Ovary (tissue), 3 donors: ENCODE measurements at regions not wholly inside any gene's neighbourhood (a gene's known extent, or its start where the extent isn't known, plus 50 kb on each side); places are given as distances from the start of the nearest gene placed in this dataset.

Source experiments
- EP300 ChIP-seq: sonication (generic); formaldehyde crosslinking; IDR thresholded peaks from one replicate; pipeline ENCODE4 v1.6.1; 2017; ENCODE audit warnings: antibody characterized with exemption
- POLR2A ChIP-seq: fragments of 450-650 bp; IDR thresholded peaks from one replicate; pipeline ENCODE4 v1.6.1; 2017; ENCODE audit warnings: antibody characterized with exemption, mild to moderate bottlenecking, moderate library complexity
- TF ChIP-seq, protein P1 (sequence below), 3 donors: fragments of 450-650 bp in 2 of 3; fragments of 200-600 bp in 1 of 3; IDR thresholded peaks; one replicate each; pipeline versions ENCODE4 v1.5.1 to v1.8.0; 2016 to 2022; ENCODE audit warnings: antibody characterized with exemption in 3 of 3, mild to moderate bottlenecking in 1 of 3
- donor health status: DM: no; HTN: no; CAD: no.

GRCh38 chr18:70416496-70416895 lies 127.7 kb downstream of the SOCS6 start:
- TF ChIP-seq, protein P1, sequence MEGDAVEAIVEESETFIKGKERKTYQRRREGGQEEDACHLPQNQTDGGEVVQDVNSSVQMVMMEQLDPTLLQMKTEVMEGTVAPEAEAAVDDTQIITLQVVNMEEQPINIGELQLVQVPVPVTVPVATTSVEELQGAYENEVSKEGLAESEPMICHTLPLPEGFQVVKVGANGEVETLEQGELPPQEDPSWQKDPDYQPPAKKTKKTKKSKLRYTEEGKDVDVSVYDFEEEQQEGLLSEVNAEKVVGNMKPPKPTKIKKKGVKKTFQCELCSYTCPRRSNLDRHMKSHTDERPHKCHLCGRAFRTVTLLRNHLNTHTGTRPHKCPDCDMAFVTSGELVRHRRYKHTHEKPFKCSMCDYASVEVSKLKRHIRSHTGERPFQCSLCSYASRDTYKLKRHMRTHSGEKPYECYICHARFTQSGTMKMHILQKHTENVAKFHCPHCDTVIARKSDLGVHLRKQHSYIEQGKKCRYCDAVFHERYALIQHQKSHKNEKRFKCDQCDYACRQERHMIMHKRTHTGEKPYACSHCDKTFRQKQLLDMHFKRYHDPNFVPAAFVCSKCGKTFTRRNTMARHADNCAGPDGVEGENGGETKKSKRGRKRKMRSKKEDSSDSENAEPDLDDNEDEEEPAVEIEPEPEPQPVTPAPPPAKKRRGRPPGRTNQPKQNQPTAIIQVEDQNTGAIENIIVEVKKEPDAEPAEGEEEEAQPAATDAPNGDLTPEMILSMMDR (IDR thresholded peaks at IDR 0.05) = no peak
- TF ChIP-seq POLR2A = no peak
- no peak for TF ChIP-seq EP300
